ENCODE measurements at regions not wholly inside any gene's neighbourhood (a gene's known extent, or its start where the extent isn't known, plus 50 kb on each side); places are given as distances from the start of the nearest gene placed in this dataset.

- no peak overlapping the region for H3K4me3 Mint-ChIP-seq
- Histone ChIP-seq H3K9me3 (ENCODE audit: control insufficient read depth in 1 of 2, insufficient read depth in 1 of 2, low read length in 2 of 2) (no peaks in the 10 kb centered on the region), H3K27me3 (ENCODE audit: control insufficient read depth in 1 of 2, insufficient read depth in 2 of 2, low read length in 2 of 2) (no peaks in the 10 kb centered on the region), H3K4me3 (ENCODE audit: low read length) (no peak overlapping the region), H3K27ac (ENCODE audit: low read depth in 1 of 2, low read length in 2 of 2) (no peak overlapping the region), H3K4me1 (ENCODE audit: insufficient read depth, low read length) (no peaks in the 10 kb centered on the region), H3K36me3 (ENCODE audit: insufficient read depth, low read length) (no peaks in the 10 kb centered on the region)
- ChIA-PET POLR2A (no interaction called here), CTCF (no interaction called here)
- H3K4me1 Mint-ChIP-seq (ENCODE audit: low read depth), result no peaks in the 10 kb centered on the region
- no peaks in the 10 kb centered on the region for H3K36me3 Mint-ChIP-seq (ENCODE audit: low read depth)
- no peak overlapping the region for H3K27ac Mint-ChIP-seq
- H3K27me3 Mint-ChIP-seq, result peaks cover 9% of the 10 kb centered on the region
- DNase-seq (no peak), ATAC-seq (ENCODE audit: poor library complexity) (no peak)
- intact Hi-C loops (cut with DNase I, micrococcal nuclease), result no loop called here
- no peak for TF ChIP-seq CTCF (IDR thresholded peaks at IDR 0.05)
- no peaks in the 10 kb centered on the region for H3K9me3 Mint-ChIP-seq
These were observed 145.0 kb upstream of the SOX4 start for GRCh38 chr6:21448485-21449109.

DNA sequence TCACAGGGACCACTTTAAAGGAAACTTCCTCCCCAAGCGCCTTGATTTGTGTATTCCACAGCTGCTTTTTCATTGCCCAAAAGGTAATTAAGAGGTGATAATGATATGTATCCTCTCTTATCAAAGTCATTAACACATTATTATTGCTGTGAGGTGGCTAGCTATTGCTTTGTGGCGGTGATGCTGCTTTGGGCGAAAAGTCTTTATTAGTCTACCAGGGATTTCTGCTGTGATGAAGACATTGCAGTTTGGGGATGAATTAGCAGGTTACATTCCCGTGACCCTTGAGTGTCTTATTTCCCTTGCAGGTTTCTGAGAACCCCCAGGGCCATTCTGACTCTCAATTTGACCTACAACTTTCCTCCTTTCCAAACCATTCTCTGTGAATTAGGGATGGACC is 143.4 kb upstream of the SOX4 start:
- TF ChIP-seq CTCF (IDR thresholded peaks at IDR 0.05), result no peak
- no peak for DNase-seq
- H3K27me3 Mint-ChIP-seq, result peaks cover 9% of the 10 kb centered on the region

DNA sequence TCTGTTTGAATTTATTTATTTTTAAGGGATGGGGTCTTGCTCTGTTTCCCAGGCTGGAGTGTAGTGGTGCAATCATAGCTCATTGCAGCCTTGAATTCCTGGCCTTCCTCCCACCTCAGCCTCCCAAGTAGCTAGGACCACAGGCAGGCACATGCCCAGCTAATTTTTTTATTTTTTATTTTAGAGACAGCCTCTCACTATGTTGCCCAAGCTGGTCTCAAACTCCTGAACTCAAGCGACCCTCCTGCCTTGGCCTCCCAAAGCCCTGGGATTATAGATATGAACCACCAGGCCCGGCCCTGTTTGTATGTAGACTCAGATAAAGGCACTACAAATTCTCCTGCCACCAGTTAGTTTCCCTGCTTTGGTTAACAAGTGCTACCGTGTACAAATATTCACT is 142.9 kb upstream of the SOX4 start:
- ATAC-seq (ENCODE audit: poor library complexity) (no peak), DNase-seq (no peak)
- no peaks in the 10 kb centered on the region for H3K9me3 ChIP-seq (ENCODE audit: control insufficient read depth in 1 of 2, insufficient read depth in 1 of 2, low read length in 2 of 2)
- Mint-ChIP-seq H3K4me1 (ENCODE audit: low read depth) (no peaks in the 10 kb centered on the region), H3K27ac (no peak overlapping the region), H3K4me3 (no peak overlapping the region), H3K36me3 (ENCODE audit: low read depth) (no peaks in the 10 kb centered on the region), H3K27me3 (peaks cover 9% of the 10 kb centered on the region), H3K9me3 (no peaks in the 10 kb centered on the region)
- no peak overlapping the region for H3K4me3 ChIP-seq (ENCODE audit: low read length)
- H3K27ac ChIP-seq (ENCODE audit: low read depth in 1 of 2, low read length in 2 of 2), result no peak overlapping the region
- ChIA-PET CTCF (no interaction called here), POLR2A (no interaction called here)
- H3K27me3 ChIP-seq (ENCODE audit: control insufficient read depth in 1 of 2, insufficient read depth in 2 of 2, low read length in 2 of 2), result no peaks in the 10 kb centered on the region
- TF ChIP-seq CTCF (IDR thresholded peaks at IDR 0.05), result no peak
- no peaks in the 10 kb centered on the region for H3K36me3 ChIP-seq (ENCODE audit: insufficient read depth, low read length)
- intact Hi-C loops (cut with DNase I, micrococcal nuclease), result no loop called here
- H3K4me1 ChIP-seq (ENCODE audit: insufficient read depth, low read length), result no peaks in the 10 kb centered on the region

More for the DNA sequence above, 143.4 kb upstream of the SOX4 start:
- no peak overlapping the region for H3K27ac ChIP-seq (ENCODE audit: low read depth in 1 of 2, low read length in 2 of 2)
- intact Hi-C loops (cut with DNase I, micrococcal nuclease), result no loop called here
- no peak overlapping the region for H3K4me3 ChIP-seq (ENCODE audit: low read length)
- Mint-ChIP-seq H3K4me1 (ENCODE audit: low read depth) (no peaks in the 10 kb centered on the region), H3K36me3 (ENCODE audit: low read depth) (no peaks in the 10 kb centered on the region), H3K4me3 (no peak overlapping the region), H3K27ac (no peak overlapping the region), H3K9me3 (no peaks in the 10 kb centered on the region)
- no peak for ATAC-seq (ENCODE audit: poor library complexity)
- H3K27me3 ChIP-seq (ENCODE audit: control insufficient read depth in 1 of 2, insufficient read depth in 2 of 2, low read length in 2 of 2), result no peaks in the 10 kb centered on the region
- H3K9me3 ChIP-seq (ENCODE audit: control insufficient read depth in 1 of 2, insufficient read depth in 1 of 2, low read length in 2 of 2), result no peaks in the 10 kb centered on the region
- ChIA-PET POLR2A (no interaction called here), CTCF (no interaction called here)
- no peaks in the 10 kb centered on the region for H3K36me3 ChIP-seq (ENCODE audit: insufficient read depth, low read length)
- no peaks in the 10 kb centered on the region for H3K4me1 ChIP-seq (ENCODE audit: insufficient read depth, low read length)

All from CD4-positive, alpha-beta T cell (primary cell).